Aorta (tissue), 5 donors: ENCODE measurements at regions not wholly inside any gene's neighbourhood (a gene's known extent, or its start where the extent isn't known, plus 50 kb on each side); places are given as distances from the start of the nearest gene placed in this dataset.

Experiments used
- ATAC-seq: fragments of 200-7000 bp; cut with Tn5 transposase; one replicate; pipeline ENCODE4 v1.9.1; 2022; ENCODE audit warnings: moderate library complexity; ENCODE audit not compliant: low FRiP score
- DNase-seq, 2 donors: peaks; one replicate each; pipeline ENCODE4 v3.0.0-alpha.2; 2020
- H3K27ac ChIP-seq, 2 donors: one replicate each; pipeline ENCODE4 v1.5.1; 2013; ENCODE audit warnings: low read length in 2 of 2, mild to moderate bottlenecking in 2 of 2, moderate library complexity in 2 of 2, control low read depth in 1 of 2, inconsistent platforms in 1 of 2, low read depth in 1 of 2
- H3K27me3 ChIP-seq, 2 donors: one replicate each; pipeline ENCODE4 v1.6.1; 2013; ENCODE audit warnings: control low read depth in 1 of 2, low read length in 1 of 2, mild to moderate bottlenecking in 1 of 2, moderate library complexity in 1 of 2; ENCODE audit not compliant: insufficient read depth in 2 of 2, control insufficient read depth in 1 of 2
- H3K36me3 ChIP-seq, 2 donors: one replicate each; pipeline ENCODE4 v1.6.1; 2013; ENCODE audit warnings: control low read depth in 1 of 2, low read length in 1 of 2, mild to moderate bottlenecking in 1 of 2; ENCODE audit not compliant: insufficient read depth in 2 of 2, control insufficient read depth in 1 of 2
- H3K4me1 ChIP-seq, 2 donors: one replicate each; pipeline ENCODE4 v1.6.1; 2013; ENCODE audit warnings: low read length in 2 of 2, control low read depth in 1 of 2, mild to moderate bottlenecking in 1 of 2, moderate library complexity in 1 of 2; ENCODE audit not compliant: insufficient read depth in 2 of 2, control insufficient read depth in 1 of 2
- H3K4me3 ChIP-seq, 2 donors: one replicate each; pipeline ENCODE4 v1.5.1; 2013; ENCODE audit warnings: low read length in 2 of 2, control low read depth in 1 of 2, mild to moderate bottlenecking in 1 of 2
- H3K9me3 ChIP-seq: one replicate; pipeline ENCODE4 v1.6.1; 2013; ENCODE audit warnings: mild to moderate bottlenecking, low read length; ENCODE audit not compliant: control insufficient read depth
- WGBS, 2 donors: extraction: QIAGEN DNeasy Blood & Tissue Kit; methylation state at CpG; one replicate each; pipeline ENCODE4 v1.1.7; 2013; 5-methylcytosine and 5-hydroxymethylcytosine counted together
- intact Hi-C, 2 donors: fragments of 100-400 bp; cut with DNase I; formaldehyde crosslinking; loops; one replicate each; pipeline versions ENCODE4 v1.14.2 to v1.15.0; 2022
- donor health status: healthy with polysubstance abuse.
- donor health status: Bipolar disorder and iron deficiency.
- donor health status: DM: no; HTN: no; CAD: no.
- donor health status: DM: no; HTN: no; CAD: no.
- donor health status: DM: yes; HTN: yes; CAD: no.

DNA sequence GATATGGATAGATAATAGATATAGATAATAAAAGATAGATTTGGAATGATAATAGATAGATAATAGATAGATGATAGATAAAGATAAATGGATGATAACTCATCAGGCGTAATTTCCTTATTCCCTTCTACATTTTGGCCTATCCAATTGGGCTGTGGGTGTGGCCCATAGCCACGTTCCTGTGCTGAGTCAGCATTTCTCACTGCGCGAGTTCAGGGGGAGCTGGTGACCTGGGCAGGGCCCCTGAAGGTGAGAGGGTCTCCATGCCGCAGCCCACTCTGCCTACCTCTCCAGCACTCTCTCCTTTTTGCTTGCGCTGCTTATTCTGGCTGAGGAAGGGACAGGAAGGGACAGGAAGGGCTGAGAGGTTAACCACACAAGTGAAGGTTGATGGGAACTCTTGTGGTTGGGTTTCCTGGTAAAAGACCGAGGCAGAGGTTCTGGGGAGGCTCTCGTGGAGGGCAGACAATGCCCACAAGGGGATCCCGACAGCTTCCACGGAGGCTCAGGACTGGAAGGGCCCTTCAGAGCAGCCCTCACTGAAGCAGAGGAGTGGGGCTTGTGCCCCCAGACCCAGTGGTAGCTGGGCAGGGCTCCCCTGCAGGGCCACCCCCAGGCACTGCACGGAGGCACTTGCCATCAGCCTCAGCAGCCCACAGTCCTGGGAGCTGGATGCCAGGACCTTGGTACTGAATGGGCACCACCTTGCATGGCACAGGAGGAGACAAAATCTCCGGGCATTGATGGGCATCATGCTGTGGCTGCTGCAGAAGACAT is 247.3 kb upstream of the PITRM1 start:
- Histone ChIP-seq H3K36me3 (no peaks in the 10 kb centered on the region), H3K27me3 (no peaks in the 10 kb centered on the region), H3K4me3 (no peak overlapping the region), H3K4me1 (peaks cover 0 to 3% of the 10 kb centered on the region in 2 donors), H3K9me3 (no peaks in the 10 kb centered on the region), H3K27ac (no peak overlapping the region)
- WGBS, 2 donors = 81% methylated on average over 12 of the region's 12 CpGs
- peak in 1 of 2 donors; percentile 45 for DNase-seq
- intact Hi-C loops = no loop called here
- no peak for ATAC-seq

- ATAC-seq (no peak), DNase-seq (no peak)
- H3K4me3 ChIP-seq = no peak overlapping the region
- 58 to 60% methylated on average over 12 of the region's 12 CpGs for WGBS, 2 donors
- H3K27me3 ChIP-seq = no peaks in the 10 kb centered on the region
- H3K4me1 ChIP-seq = peaks cover 0 to 3% of the 10 kb centered on the region in 2 donors
- intact Hi-C loops = no loop called here
- no peaks in the 10 kb centered on the region for H3K9me3 ChIP-seq
- no peaks in the 10 kb centered on the region for H3K36me3 ChIP-seq
- no peak overlapping the region for H3K27ac ChIP-seq
These were observed 246.3 kb upstream of the PITRM1 start for GRCh38 chr10:3418926-3419325.

DNA sequence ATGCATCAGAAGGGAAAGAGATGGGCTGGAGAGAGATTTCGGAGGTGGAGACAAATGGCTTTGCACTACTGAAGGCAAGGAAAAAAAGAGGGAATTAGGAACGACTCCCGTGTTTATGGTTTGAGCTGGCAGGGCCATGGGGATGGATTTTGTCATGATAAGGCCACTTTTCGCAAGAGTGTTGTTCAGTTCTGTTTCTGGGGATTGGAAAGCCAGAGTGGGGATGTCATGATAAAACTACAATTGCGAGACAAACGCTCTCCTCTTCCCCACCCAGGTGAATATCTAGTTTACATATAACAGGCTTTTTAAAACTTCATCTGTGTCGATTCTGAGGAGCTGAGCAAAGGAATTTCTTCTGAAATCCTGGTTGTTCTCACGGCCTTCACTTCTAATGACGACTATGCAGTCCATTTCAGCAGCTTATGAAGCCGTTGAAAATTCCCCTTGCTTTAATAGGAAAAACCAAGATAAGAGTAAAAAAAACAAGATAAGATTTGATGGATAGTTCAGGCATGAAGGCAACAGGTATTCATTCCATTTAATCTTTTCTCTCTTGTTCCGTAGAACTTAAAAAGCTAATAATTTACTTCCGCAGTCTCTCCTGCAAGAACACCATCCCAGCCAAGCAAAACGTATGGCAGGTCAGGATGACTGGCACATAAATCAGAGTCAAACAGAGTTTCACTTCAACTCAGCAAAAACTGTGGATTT is 245.6 kb upstream of the PITRM1 start:
- Histone ChIP-seq H3K27me3 (no peaks in the 10 kb centered on the region), H3K36me3 (no peaks in the 10 kb centered on the region), H3K27ac (peak overlapping the region in 1 of 2 donors; percentile 17), H3K4me1 (peaks cover 0 to 3% of the 10 kb centered on the region in 2 donors), H3K4me3 (no peak overlapping the region), H3K9me3 (no peaks in the 10 kb centered on the region)
- no peak for ATAC-seq
- 14 to 19% methylated on average over 13 of the region's 13 CpGs for WGBS, 2 donors
- intact Hi-C loops = no loop called here
- no peak for DNase-seq

- no peak overlapping the region for H3K27ac ChIP-seq
- no peaks in the 10 kb centered on the region for H3K27me3 ChIP-seq
- no peak for ATAC-seq
- DNase-seq = no peak
- H3K9me3 ChIP-seq = no peaks in the 10 kb centered on the region
- no peak overlapping the region for H3K4me3 ChIP-seq
- no peaks in the 10 kb centered on the region for H3K36me3 ChIP-seq
- intact Hi-C loops = no loop called here
- 96 to 97% methylated on average over 9 of the region's 9 CpGs for WGBS, 2 donors
- peaks cover 0 to 3% of the 10 kb centered on the region in 2 donors for H3K4me1 ChIP-seq
These were observed 244.5 kb upstream of the PITRM1 start for GRCh38 chr10:3417096-3417495.

DNA sequence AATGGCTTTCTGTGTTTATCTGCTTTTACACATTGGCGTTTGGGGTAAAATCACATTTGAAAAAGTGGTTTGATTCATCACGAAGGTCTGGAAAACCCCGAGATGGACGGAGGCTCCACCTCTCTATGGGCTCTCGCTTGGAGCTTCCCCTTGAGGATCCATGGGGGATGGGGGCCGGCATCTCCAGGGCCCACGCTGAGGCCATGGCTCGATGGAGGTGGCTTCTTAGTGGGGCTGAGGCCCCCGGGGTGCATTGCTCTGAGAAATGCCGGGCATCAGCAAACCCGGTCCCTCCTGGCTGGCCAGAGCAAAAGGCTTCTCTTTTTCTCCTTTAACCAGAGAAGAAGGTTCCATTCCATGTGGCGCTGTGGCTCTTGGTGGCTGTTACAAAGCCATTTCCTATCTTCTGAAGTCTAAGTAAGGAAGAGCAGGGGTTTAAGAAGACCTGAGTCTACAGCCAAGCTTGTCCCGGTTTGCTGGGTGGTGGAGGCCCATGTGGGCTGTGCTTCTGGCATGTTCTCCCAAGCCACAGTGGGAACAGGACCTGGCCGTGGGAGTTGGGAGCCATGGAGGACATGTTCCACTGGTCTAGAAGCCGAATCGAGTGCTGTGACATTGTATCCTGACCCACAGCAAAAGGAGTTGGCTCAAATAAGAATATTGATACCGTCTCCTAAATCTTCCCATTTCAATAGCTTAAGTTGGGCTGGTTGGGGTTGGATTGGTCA is 243.5 kb upstream of the PITRM1 start:
- ATAC-seq = no peak
- Histone ChIP-seq H3K27ac (no peak overlapping the region), H3K36me3 (no peaks in the 10 kb centered on the region), H3K4me3 (no peak overlapping the region), H3K4me1 (peaks cover 0 to 3% of the 10 kb centered on the region in 2 donors), H3K27me3 (no peaks in the 10 kb centered on the region), H3K9me3 (no peaks in the 10 kb centered on the region)
- DNase-seq = no peak
- WGBS, 2 donors = 85 to 86% methylated on average over 17 of the region's 17 CpGs
- intact Hi-C loops = no loop called here

- ATAC-seq = no peak
- DNase-seq = peak in 1 of 2 donors; percentile 53
These were observed 242.6 kb upstream of the PITRM1 start for GRCh38 chr10:3415038-3415736.

GRCh38 chr10:3414667-3415023 is 242.1 kb upstream of the PITRM1 start:
- no peak overlapping the region for H3K4me3 ChIP-seq
- peaks cover 0 to 3% of the 10 kb centered on the region in 2 donors for H3K4me1 ChIP-seq
- H3K27ac ChIP-seq = no peak overlapping the region
- 84% methylated on average over 10 of the region's 10 CpGs for WGBS, 2 donors
- no peaks in the 10 kb centered on the region for H3K36me3 ChIP-seq
- ATAC-seq (no peak), DNase-seq (peak in 1 of 2 donors; percentile 51)
- intact Hi-C loops = no loop called here
- H3K9me3 ChIP-seq = no peaks in the 10 kb centered on the region
- H3K27me3 ChIP-seq = no peaks in the 10 kb centered on the region

More at GRCh38 chr10:3415038-3415736, 242.6 kb upstream of the PITRM1 start:
- no peak overlapping the region for H3K4me3 ChIP-seq
- WGBS, 2 donors = 88 to 89% methylated on average over 21 of the region's 21 CpGs
- peaks cover 0 to 3% of the 10 kb centered on the region in 2 donors for H3K4me1 ChIP-seq
- intact Hi-C loops = no loop called here
- H3K27me3 ChIP-seq = no peaks in the 10 kb centered on the region
- no peaks in the 10 kb centered on the region for H3K36me3 ChIP-seq
- no peaks in the 10 kb centered on the region for H3K9me3 ChIP-seq
- no peak overlapping the region for H3K27ac ChIP-seq

GRCh38 chr10:3413937-3414666 is 241.5 kb upstream of the PITRM1 start:
- DNase-seq (no peak), ATAC-seq (no peak)
- WGBS, 2 donors = 96 to 97% methylated on average over 23 of the region's 23 CpGs
- H3K36me3 ChIP-seq = no peaks in the 10 kb centered on the region
- no peak overlapping the region for H3K27ac ChIP-seq
- intact Hi-C loops = no loop called here
- no peaks in the 10 kb centered on the region for H3K9me3 ChIP-seq
- peaks cover 0 to 3% of the 10 kb centered on the region in 2 donors for H3K4me1 ChIP-seq
- H3K4me3 ChIP-seq = no peak overlapping the region
- no peaks in the 10 kb centered on the region for H3K27me3 ChIP-seq
